ENCODE measurements at regions not wholly inside any gene's neighbourhood (a gene's known extent, or its start where the extent isn't known, plus 50 kb on each side); places are given as distances from the start of the nearest gene placed in this dataset.

DNA sequence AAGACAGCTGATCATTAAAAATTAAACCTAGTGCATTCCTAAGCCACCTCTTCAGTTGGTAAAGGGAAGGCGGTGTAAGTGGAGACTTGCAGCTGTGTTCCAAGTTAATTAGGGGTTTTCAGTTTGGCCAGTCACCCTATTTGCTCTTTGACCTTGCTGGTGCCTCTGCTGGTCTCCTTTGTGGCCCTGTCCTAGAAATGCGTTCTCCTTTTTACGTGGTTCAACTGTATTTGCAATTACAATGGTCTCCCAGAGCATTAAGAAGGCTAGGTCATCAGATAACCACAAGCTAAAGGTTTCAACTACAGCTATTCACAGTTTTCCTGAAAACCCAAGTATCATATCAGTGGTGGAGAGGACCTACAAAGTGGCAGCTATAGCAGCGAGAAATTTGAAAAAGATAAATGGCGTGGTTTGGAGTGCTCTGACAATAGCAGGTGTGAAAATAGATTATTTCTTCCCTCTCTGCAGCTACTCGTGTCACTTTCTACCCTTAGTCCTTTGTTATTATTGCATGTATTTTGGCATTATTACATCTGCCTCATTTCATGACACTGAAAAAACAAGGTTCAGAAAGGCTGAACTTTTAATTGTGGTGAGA, 203.5 kb upstream of the TBC1D5 start:
- Histone ChIP-seq H3K4me3 (no peak overlapping the region), H3K9me3 (no peaks in the 10 kb centered on the region), H3K27ac (no peak overlapping the region), H3K36me3 (no peaks in the 10 kb centered on the region), H3K4me1 (no peaks in the 10 kb centered on the region), H3K27me3 (no peaks in the 10 kb centered on the region)
- 58 to 64% methylated on average over 6 of the region's 6 CpGs for WGBS, 2 donors
- TF ChIP-seq POLR2AphosphoS5 (IDR thresholded peaks at IDR 0.05) (no peak), EP300 (IDR thresholded peaks at IDR 0.05) (no peak)
- TF ChIP-seq, protein P1, sequence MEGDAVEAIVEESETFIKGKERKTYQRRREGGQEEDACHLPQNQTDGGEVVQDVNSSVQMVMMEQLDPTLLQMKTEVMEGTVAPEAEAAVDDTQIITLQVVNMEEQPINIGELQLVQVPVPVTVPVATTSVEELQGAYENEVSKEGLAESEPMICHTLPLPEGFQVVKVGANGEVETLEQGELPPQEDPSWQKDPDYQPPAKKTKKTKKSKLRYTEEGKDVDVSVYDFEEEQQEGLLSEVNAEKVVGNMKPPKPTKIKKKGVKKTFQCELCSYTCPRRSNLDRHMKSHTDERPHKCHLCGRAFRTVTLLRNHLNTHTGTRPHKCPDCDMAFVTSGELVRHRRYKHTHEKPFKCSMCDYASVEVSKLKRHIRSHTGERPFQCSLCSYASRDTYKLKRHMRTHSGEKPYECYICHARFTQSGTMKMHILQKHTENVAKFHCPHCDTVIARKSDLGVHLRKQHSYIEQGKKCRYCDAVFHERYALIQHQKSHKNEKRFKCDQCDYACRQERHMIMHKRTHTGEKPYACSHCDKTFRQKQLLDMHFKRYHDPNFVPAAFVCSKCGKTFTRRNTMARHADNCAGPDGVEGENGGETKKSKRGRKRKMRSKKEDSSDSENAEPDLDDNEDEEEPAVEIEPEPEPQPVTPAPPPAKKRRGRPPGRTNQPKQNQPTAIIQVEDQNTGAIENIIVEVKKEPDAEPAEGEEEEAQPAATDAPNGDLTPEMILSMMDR (IDR thresholded peaks at IDR 0.05): no peak
- no peak for DNase-seq
- no peak for ATAC-seq (ENCODE audit: low FRiP score in 2 of 2)

DNA sequence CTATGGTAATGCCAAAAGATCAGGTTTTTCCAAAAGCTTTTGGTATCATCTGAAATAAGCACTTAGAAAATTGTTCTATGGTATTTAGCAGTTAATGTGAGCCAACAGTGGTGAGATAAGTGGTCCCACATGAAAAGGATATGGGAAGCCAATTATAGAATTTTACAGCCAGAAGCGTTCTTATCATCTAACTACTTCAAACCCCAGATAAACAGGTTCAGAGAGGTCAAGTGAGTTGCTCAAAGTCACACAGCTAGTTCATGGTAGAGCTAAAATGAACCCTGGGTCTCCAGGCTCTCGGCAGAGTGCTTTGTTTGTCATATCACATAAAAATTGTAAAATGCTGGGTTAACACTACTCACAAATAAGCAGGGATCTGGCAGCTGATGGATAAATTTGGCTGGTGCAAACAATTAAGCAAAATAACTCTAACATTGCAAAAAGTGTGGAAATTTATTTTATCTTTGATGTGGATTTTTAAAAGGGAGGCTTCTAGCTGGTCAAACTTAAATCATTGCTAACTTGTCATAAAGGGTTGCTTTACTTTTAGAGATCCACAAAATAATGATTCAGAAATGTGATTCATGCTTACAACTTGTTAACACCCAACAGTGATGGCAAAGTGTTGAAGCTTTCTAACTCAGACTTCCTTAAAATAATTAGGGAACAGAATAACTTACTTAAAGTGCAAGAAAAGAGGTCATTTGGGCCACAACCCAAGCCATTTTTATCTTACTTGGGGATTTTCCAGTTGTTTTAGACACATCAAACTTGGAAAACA, 202.8 kb upstream of the TBC1D5 start:
- ATAC-seq (ENCODE audit: low FRiP score in 2 of 2) (no peak), DNase-seq (no peak)
- H3K4me3 ChIP-seq: no peak overlapping the region
- H3K9me3 ChIP-seq: no peaks in the 10 kb centered on the region
- no peaks in the 10 kb centered on the region for H3K27me3 ChIP-seq
- TF ChIP-seq, protein P1 (IDR thresholded peaks at IDR 0.05): no peak
- no peak for TF ChIP-seq POLR2AphosphoS5 (IDR thresholded peaks at IDR 0.05)
- TF ChIP-seq EP300 (IDR thresholded peaks at IDR 0.05): no peak
- no peak for TF ChIP-seq POLR2A (IDR thresholded peaks at IDR 0.05)
- H3K27ac ChIP-seq: no peak overlapping the region
- H3K36me3 ChIP-seq: no peaks in the 10 kb centered on the region
- H3K4me1 ChIP-seq: no peaks in the 10 kb centered on the region
- WGBS, 2 donors: 41 to 64% methylated on average over 2 of the region's 2 CpGs

DNA sequence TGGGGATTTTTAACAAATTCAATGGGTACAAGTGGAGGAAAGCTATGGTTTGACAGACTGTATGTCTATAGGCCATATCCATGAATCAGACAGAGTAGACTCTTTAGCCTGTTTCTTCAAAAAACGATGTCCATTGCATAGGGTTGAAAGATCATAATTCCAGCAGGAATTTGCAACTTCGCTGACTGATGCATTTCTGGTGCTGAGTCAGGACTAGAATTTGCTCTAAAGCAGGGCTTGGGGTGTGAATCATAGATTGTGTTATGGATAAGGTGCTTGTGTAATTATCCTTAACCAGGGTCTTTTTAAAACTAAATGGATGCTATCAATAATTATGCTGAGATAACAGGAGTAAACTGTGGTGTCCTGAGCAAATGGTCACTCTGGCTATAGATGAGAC, 200.4 kb upstream of the TBC1D5 start:
- H3K9me3 ChIP-seq: no peaks in the 10 kb centered on the region
- 83 to 88% methylated on average over 2 of the region's 2 CpGs for WGBS, 2 donors
- DNase-seq (no peak), ATAC-seq (ENCODE audit: low FRiP score in 2 of 2) (no peak)
- no peaks in the 10 kb centered on the region for H3K36me3 ChIP-seq
- no peak overlapping the region for H3K27ac ChIP-seq
- no peak overlapping the region for H3K4me3 ChIP-seq
- H3K27me3 ChIP-seq: no peaks in the 10 kb centered on the region
- H3K4me1 ChIP-seq: no peaks in the 10 kb centered on the region
- TF ChIP-seq POLR2AphosphoS5 (IDR thresholded peaks at IDR 0.05) (no peak), EP300 (IDR thresholded peaks at IDR 0.05) (no peak), POLR2A (IDR thresholded peaks at IDR 0.05) (no peak)
- TF ChIP-seq, protein P1 (IDR thresholded peaks at IDR 0.05): no peak

DNA sequence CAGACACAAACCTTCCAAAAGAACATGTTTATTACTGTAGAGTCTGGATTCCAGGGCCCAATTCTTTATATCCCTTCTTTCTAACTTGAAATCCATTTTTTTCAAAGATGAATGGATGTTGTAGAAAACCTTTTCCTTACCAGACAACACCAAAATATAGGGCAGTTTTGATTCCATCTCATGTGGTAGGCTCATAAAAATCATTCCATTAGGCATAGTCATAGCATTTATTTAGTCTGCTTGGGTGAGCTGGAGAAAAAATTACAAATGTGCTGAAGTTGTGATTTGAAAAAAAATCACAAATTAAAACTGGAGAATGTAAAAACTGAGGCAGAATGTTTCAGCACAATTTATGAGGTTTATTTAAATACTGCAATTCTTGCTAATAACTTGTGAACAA, 199.3 kb upstream of the TBC1D5 start:
- TF ChIP-seq EP300 (IDR thresholded peaks at IDR 0.05): no peak
- TF ChIP-seq, protein P1 (IDR thresholded peaks at IDR 0.05): no peak
- Histone ChIP-seq H3K36me3 (no peaks in the 10 kb centered on the region), H3K9me3 (no peaks in the 10 kb centered on the region), H3K27me3 (no peaks in the 10 kb centered on the region), H3K4me1 (no peaks in the 10 kb centered on the region), H3K27ac (no peak overlapping the region), H3K4me3 (no peak overlapping the region)
- ATAC-seq (ENCODE audit: low FRiP score in 2 of 2): no peak
- no peak for DNase-seq

DNA sequence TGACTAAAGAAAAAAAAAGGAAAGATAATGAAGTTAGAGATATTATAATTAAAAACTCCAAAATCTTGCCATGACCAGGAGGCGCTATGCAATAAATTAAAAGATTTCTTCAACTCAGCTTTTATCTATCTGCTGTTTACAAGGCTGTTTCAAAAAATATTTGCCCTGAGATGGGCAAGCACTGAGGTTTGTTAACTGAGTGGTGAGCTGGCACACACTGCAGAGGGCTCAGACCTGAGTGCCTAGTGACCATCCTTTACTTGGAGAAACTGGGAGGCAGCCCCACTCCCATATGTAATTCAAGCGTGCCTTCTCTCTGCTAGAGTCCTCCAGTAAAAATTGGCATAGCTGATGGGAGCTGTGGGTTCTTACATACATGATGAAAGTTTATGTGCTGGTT, 198.7 kb upstream of the TBC1D5 start:
- WGBS, 2 donors: 90 to 93% methylated on average over 2 of the region's 2 CpGs
- DNase-seq (no peak), ATAC-seq (ENCODE audit: low FRiP score in 2 of 2) (no peak)
- Histone ChIP-seq H3K9me3 (no peaks in the 10 kb centered on the region), H3K4me3 (no peak overlapping the region), H3K27me3 (no peaks in the 10 kb centered on the region), H3K36me3 (no peaks in the 10 kb centered on the region), H3K27ac (no peak overlapping the region), H3K4me1 (no peaks in the 10 kb centered on the region)
- TF ChIP-seq EP300 (IDR thresholded peaks at IDR 0.05): no peak
- no peak for TF ChIP-seq POLR2AphosphoS5 (IDR thresholded peaks at IDR 0.05)
- TF ChIP-seq POLR2A (IDR thresholded peaks at IDR 0.05): no peak
- TF ChIP-seq, protein P1 (IDR thresholded peaks at IDR 0.05): no peak
